ENCODE measurements at regions not wholly inside any gene's neighbourhood (a gene's known extent, or its start where the extent isn't known, plus 50 kb on each side); places are given as distances from the start of the nearest gene placed in this dataset.

DNA sequence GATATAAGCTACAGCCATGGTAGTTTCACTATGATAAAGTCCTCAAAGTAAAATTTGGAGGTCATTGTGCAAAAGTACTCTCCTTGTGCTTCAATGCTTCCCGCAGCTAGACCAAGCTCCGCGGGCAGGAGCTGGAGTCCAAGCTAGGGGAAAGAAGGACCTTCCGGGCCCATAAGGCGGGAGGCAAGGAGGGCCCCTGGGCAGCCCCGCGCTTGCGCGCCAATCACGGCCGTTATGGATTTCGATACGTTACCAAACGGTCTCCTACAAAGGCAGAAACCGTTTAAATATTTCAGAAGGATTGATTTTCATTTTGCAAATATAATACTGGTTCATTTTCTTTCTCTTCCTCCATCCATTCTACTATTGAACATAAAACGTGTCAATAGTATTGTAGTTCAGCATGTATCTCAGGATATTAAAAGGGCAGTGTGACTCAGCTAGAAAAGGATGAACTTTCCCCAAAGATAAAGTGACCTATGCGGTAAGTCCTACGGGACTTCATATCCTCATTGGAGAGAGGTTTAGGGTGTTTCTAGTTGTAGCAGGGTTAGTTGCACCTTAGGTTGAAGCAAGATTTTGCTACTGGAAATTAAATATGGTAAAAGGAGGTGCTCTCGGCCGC lies 128.0 kb downstream of the KIF20B start:
- no peak for DNase-seq
- intact Hi-C loops (cut with DNase I): no loop called here
- H3K4me3 ChIP-seq: no peak overlapping the region
- 90 to 94% methylated on average over 20 of the region's 20 CpGs for WGBS, 2 donors
- H3K27me3 ChIP-seq: no peaks in the 10 kb centered on the region
- no peaks in the 10 kb centered on the region for H3K4me1 ChIP-seq
- no peaks in the 10 kb centered on the region for H3K36me3 ChIP-seq
- TF ChIP-seq POLR2A (IDR thresholded peaks at IDR 0.05): no peak
- TF ChIP-seq, protein P1, sequence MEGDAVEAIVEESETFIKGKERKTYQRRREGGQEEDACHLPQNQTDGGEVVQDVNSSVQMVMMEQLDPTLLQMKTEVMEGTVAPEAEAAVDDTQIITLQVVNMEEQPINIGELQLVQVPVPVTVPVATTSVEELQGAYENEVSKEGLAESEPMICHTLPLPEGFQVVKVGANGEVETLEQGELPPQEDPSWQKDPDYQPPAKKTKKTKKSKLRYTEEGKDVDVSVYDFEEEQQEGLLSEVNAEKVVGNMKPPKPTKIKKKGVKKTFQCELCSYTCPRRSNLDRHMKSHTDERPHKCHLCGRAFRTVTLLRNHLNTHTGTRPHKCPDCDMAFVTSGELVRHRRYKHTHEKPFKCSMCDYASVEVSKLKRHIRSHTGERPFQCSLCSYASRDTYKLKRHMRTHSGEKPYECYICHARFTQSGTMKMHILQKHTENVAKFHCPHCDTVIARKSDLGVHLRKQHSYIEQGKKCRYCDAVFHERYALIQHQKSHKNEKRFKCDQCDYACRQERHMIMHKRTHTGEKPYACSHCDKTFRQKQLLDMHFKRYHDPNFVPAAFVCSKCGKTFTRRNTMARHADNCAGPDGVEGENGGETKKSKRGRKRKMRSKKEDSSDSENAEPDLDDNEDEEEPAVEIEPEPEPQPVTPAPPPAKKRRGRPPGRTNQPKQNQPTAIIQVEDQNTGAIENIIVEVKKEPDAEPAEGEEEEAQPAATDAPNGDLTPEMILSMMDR (IDR thresholded peaks at IDR 0.05): no peak
- H3K27ac ChIP-seq: no peak overlapping the region
- no peaks in the 10 kb centered on the region for H3K9me3 ChIP-seq

DNA sequence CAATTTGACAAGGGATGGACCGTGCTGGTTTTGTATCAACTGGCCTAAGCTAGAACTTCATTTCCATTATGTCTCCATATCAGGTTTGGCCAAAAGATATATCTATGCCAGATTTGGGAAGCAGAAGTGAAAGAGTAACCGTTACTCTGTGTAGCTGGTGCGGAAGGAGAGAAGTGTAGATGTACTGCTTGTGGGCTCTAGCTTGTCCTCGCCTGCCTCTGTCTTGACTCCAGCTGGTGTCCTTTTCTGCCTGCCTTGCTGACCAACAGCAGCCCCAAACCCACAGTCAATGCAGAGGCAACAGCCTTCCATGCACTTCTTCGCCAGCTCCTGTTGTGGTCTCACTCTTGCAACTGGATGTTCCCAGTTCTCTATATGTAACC lies 128.5 kb downstream of the KIF20B start:
- intact Hi-C loops (cut with DNase I): no loop called here

DNA sequence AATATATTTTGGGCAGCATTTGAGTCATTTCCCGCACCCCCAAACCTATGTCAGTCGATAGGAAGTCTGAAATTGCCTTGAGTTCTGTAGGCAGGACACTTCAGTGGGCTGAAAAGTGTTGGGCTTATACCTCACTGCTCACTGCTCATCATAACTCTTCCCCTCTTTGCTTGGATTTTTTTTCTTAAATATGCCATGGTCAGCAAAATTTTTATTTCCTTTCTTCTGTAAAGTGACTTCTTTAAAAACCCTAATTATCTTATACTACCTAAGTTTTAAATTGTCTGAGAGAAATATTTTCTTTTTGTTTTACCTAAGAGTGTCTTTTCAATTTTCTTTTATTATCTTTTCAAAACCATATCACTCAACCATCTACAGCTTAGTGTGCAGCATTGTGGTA lies 129.2 kb downstream of the KIF20B start:
- Histone ChIP-seq H3K27ac (no peak overlapping the region), H3K4me1 (no peaks in the 10 kb centered on the region), H3K4me3 (no peak overlapping the region), H3K27me3 (no peaks in the 10 kb centered on the region), H3K9me3 (no peaks in the 10 kb centered on the region), H3K36me3 (no peaks in the 10 kb centered on the region)
- WGBS, 2 donors: 76 to 84% methylated on average over 2 of the region's 2 CpGs
- no peak for TF ChIP-seq POLR2A (IDR thresholded peaks at IDR 0.05)
- TF ChIP-seq, protein P1 (IDR thresholded peaks at IDR 0.05): no peak
- intact Hi-C loops (cut with DNase I): no loop called here
- DNase-seq: no peak

More for the DNA sequence above, 128.5 kb downstream of the KIF20B start:
- no peak overlapping the region for H3K27ac ChIP-seq
- no peaks in the 10 kb centered on the region for H3K36me3 ChIP-seq
- H3K27me3 ChIP-seq: no peaks in the 10 kb centered on the region
- 90 to 94% methylated on average over 5 of the region's 5 CpGs for WGBS, 2 donors
- TF ChIP-seq, protein P1 (IDR thresholded peaks at IDR 0.05): no peak
- TF ChIP-seq POLR2A (IDR thresholded peaks at IDR 0.05): no peak
- DNase-seq: no peak
- no peaks in the 10 kb centered on the region for H3K4me1 ChIP-seq
- no peaks in the 10 kb centered on the region for H3K9me3 ChIP-seq
- H3K4me3 ChIP-seq: no peak overlapping the region

DNA sequence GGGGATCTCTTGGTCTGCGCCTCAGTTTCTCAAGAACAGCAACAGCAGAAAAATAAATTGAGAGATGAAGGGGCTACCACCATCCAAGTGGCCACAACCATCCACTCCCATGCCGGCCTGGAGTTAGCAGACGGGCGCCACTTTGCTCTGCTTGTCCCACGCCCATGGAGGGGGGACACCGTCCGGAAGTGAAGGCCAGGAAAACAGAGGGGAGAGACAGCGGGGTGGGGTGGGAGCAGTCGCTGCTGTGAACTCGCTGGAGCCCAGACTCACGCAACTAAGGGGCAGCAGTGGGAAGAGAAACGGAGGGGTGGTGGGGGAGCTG lies 135.4 kb downstream of the KIF20B start:
- H3K4me3 ChIP-seq: peak overlapping the region; percentile 64 to 69 (median 64)
- peaks cover 0 to 26% (median 7%) of the 10 kb centered on the region in 3 donors for H3K4me1 ChIP-seq
- WGBS, 2 donors: 20 to 24% methylated on average over 2 to 9 of the region's 12 CpGs
- no peaks in the 10 kb centered on the region for H3K9me3 ChIP-seq
- peak overlapping the region; percentile 58 to 80 (median 72) for H3K27ac ChIP-seq
- intact Hi-C loops (cut with DNase I): no loop called here
- TF ChIP-seq POLR2A (IDR thresholded peaks at IDR 0.05): no peak
- TF ChIP-seq, protein P1 (IDR thresholded peaks at IDR 0.05): no peak
- H3K36me3 ChIP-seq: no peaks in the 10 kb centered on the region
- no peak for DNase-seq
- H3K27me3 ChIP-seq: peaks cover 0 to 10% (median 0%) of the 10 kb centered on the region in 4 donors

DNA sequence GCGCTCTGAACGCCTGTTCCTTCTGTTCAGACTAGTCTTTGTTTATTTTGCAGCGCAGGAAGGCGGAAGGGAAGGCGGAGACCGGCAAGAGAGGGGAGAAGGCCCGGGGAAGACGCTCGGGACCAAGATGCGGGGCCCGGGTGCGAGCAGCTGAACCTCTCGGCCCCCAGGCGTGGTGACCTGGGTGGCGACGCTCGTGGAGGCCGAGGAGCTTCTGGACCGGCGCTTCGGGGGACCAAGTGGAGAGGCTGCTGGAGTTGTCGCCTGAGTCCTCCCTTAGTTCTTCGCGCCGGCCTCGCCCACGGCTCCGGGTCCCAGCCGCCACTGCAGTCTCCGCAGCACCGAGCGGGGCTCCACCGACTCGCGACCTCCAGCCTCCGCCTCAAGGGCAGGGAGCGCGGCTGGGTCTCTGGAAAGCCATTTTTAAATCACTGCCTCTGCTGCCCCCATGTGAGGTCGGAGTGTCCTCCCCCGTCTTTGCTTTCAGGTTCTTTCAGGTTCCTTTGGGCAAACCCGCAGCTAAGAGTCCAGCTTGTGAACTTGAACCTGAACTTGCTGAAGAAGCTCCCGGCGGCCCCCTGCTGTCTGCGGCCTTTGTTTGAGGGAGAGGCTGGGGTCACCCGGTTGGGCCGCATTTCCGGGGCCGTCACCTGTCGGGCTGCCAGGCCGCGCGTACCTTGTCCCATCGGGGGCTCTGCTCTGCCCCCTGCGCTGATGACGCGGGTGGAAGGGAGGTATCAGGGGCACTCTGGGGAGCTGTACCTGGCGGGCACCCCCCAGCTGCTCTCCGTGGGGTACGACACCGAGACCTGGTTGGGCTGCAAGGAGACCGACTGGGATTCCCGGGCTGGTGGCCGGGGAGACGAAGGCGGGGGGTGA lies 136.0 kb downstream of the KIF20B start:
- TF ChIP-seq, protein P1 (IDR thresholded peaks at IDR 0.05): no peak
- TF ChIP-seq POLR2A (IDR thresholded peaks at IDR 0.05): no peak
- WGBS, 2 donors: 1 to 26% methylated on average over 15 to 45 of the region's 65 CpGs
- peak overlapping the region; percentile 58 to 80 (median 72) for H3K27ac ChIP-seq
- H3K4me1 ChIP-seq: peaks cover 0 to 26% (median 7%) of the 10 kb centered on the region in 3 donors
- H3K4me3 ChIP-seq: peak overlapping the region; percentile 64 to 69 (median 64)
- H3K36me3 ChIP-seq: no peaks in the 10 kb centered on the region
- no peak for DNase-seq
- H3K27me3 ChIP-seq: peaks cover 0 to 10% (median 0%) of the 10 kb centered on the region in 4 donors
- H3K9me3 ChIP-seq: no peaks in the 10 kb centered on the region
- intact Hi-C loops (cut with DNase I): no loop called here
